HEK293 (cell line): ENCODE measurements at regions not wholly inside any gene's neighbourhood (a gene's known extent, or its start where the extent isn't known, plus 50 kb on each side); places are given as distances from the start of the nearest gene placed in this dataset.

Experiments used
- CTCF ChIA-PET: fragments of 350-600 bp; formaldehyde crosslinking; extraction: SDS; loops from one replicate; lab custom pipeline; 2021; ENCODE audit warnings: antibody characterized with exemption; lab: Yijun Ruan, JAX
- POLR2A ChIA-PET: fragments of 300-600 bp; formaldehyde crosslinking; extraction: SDS; loops from one replicate; lab custom pipeline; 2020; ENCODE audit warnings: antibody characterized with exemption, inconsistent platforms; lab: Yijun Ruan, JAX
- H3K27ac ChIP-seq: fragments of 200-500 bp; sonication (Bioruptor generic); 2 replicates; pipeline ENCODE4 v1.5.1; 2014; ENCODE audit warnings: low read depth, low read length, control low read depth, inconsistent platforms; ENCODE audit errors: extremely low read depth
- H3K36me3 ChIP-seq, 2 experiments: fragments of 200-500 bp in 1 of 2; sonication (Bioruptor generic) in 1 of 2; 1 replicate in 1 of 2; 2 replicates in 1 of 2; pipeline ENCODE4 v1.5.1; 2014 to 2017; ENCODE audit warnings: inconsistent platforms in 2 of 2, low read length in 2 of 2; ENCODE audit not compliant: control insufficient read depth in 2 of 2, insufficient read depth in 1 of 2
- H3K4me1 ChIP-seq: fragments of 200-500 bp; sonication (Bioruptor generic); 2 replicates; pipeline ENCODE4 v1.5.1; 2014; ENCODE audit warnings: mild to moderate bottlenecking, low read length, inconsistent platforms; ENCODE audit not compliant: control insufficient read depth, insufficient read depth
- H3K4me3 ChIP-seq: 2 replicates; pipeline ENCODE4 v1.5.1; 2011; ENCODE audit warnings: low read depth, mild to moderate bottlenecking, control low read depth, low read length, moderate library complexity
- H3K9me3 ChIP-seq: fragments of 200-500 bp; sonication (Bioruptor generic); 2 replicates; pipeline ENCODE4 v1.5.1; 2014; ENCODE audit warnings: low read depth, low read length, inconsistent platforms; ENCODE audit not compliant: control insufficient read depth, insufficient read depth
- HOXA7 ChIP-seq: sonication (generic); formaldehyde crosslinking; IDR thresholded peaks from 2 replicates; pipeline ENCODE4 v1.8.1; 2022; ENCODE audit warnings: missing genetic modification reagents, borderline replicate concordance
- KLF8 ChIP-seq: fragments of 450-650 bp; formaldehyde crosslinking; IDR thresholded peaks from 2 replicates; pipeline ENCODE4 v1.5.1; 2016; ENCODE audit warnings: missing biosample characterization, missing genetic modification characterization
- TRIM28 ChIP-seq: IDR thresholded peaks from 2 replicates; pipeline ENCODE4 v1.6.1; 2011; ENCODE audit warnings: low read length, control low read depth, borderline replicate concordance
- ZBTB6 ChIP-seq: fragments of 450-650 bp; formaldehyde crosslinking; IDR thresholded peaks from 2 replicates; pipeline ENCODE4 v1.5.1; 2017; ENCODE audit warnings: missing biosample characterization, missing genetic modification characterization
- ZBTB8A ChIP-seq: fragments of 450-650 bp; formaldehyde crosslinking; IDR thresholded peaks from 2 replicates; pipeline ENCODE4 v1.5.1; 2016; ENCODE audit warnings: missing biosample characterization, missing genetic modification characterization
- ZNF133 ChIP-seq: fragments of 450-650 bp; formaldehyde crosslinking; IDR thresholded peaks from 2 replicates; pipeline ENCODE4 v1.5.1; 2016; ENCODE audit warnings: missing biosample characterization, missing genetic modification characterization
- ZNF146 ChIP-seq: fragments of 450-650 bp; formaldehyde crosslinking; IDR thresholded peaks from 2 replicates; pipeline ENCODE4 v1.5.1; 2016; ENCODE audit warnings: missing biosample characterization, missing genetic modification characterization
- ZNF157 ChIP-seq: fragments of 450-650 bp; formaldehyde crosslinking; IDR thresholded peaks from 2 replicates; pipeline ENCODE4 v1.5.1; 2016; ENCODE audit warnings: missing biosample characterization, missing genetic modification characterization
- ZNF16 ChIP-seq: fragments of 450-650 bp; formaldehyde crosslinking; IDR thresholded peaks from 2 replicates; pipeline ENCODE4 v1.5.1; 2016; ENCODE audit warnings: low read depth, missing biosample characterization, missing genetic modification characterization
- ZNF18 ChIP-seq: fragments of 450-650 bp; formaldehyde crosslinking; IDR thresholded peaks from 2 replicates; pipeline ENCODE4 v1.5.1; 2016; ENCODE audit warnings: missing biosample characterization, missing genetic modification characterization
- ZNF23 ChIP-seq: fragments of 450-650 bp; formaldehyde crosslinking; IDR thresholded peaks from 2 replicates; pipeline ENCODE4 v1.5.1; 2016; ENCODE audit warnings: missing biosample characterization, missing genetic modification characterization, borderline replicate concordance
- ZNF248 ChIP-seq: fragments of 450-650 bp; formaldehyde crosslinking; IDR thresholded peaks from 2 replicates; pipeline ENCODE4 v1.5.1; 2017; ENCODE audit warnings: missing biosample characterization, missing genetic modification characterization
- ZNF302 ChIP-seq: fragments of 450-650 bp; formaldehyde crosslinking; IDR thresholded peaks from 2 replicates; pipeline ENCODE4 v1.5.1; 2016; ENCODE audit warnings: missing biosample characterization, missing genetic modification characterization, low read depth
- ZNF366 ChIP-seq: fragments of 450-650 bp; formaldehyde crosslinking; conservative IDR thresholded peaks from 2 replicates; pipeline ENCODE4 v1.5.1; 2016; ENCODE audit warnings: missing biosample characterization, missing genetic modification characterization
- ZNF48 ChIP-seq: fragments of 450-650 bp; formaldehyde crosslinking; IDR thresholded peaks from 2 replicates; pipeline ENCODE4 v1.5.1; 2016; ENCODE audit warnings: missing biosample characterization, missing genetic modification characterization
- ZNF501 ChIP-seq: fragments of 450-650 bp; formaldehyde crosslinking; IDR thresholded peaks from 2 replicates; pipeline ENCODE4 v1.5.1; 2016; ENCODE audit warnings: missing biosample characterization, missing genetic modification characterization
- ZNF513 ChIP-seq: fragments of 450-650 bp; IDR thresholded peaks from 2 replicates; pipeline ENCODE4 v1.5.1; 2018; ENCODE audit warnings: missing biosample characterization, missing genetic modification characterization
- ZNF544 ChIP-seq: fragments of 450-650 bp; formaldehyde crosslinking; IDR thresholded peaks from 2 replicates; pipeline ENCODE4 v1.5.0; 2017; ENCODE audit warnings: missing biosample characterization, missing genetic modification characterization
- ZNF580 ChIP-seq: fragments of 450-650 bp; formaldehyde crosslinking; IDR thresholded peaks from 2 replicates; pipeline ENCODE4 v1.5.1; 2016; ENCODE audit warnings: missing biosample characterization, missing genetic modification characterization
- ZNF610 ChIP-seq: fragments of 450-650 bp; formaldehyde crosslinking; IDR thresholded peaks from 2 replicates; pipeline ENCODE4 v1.5.1; 2016; ENCODE audit warnings: missing biosample characterization, missing genetic modification characterization, borderline replicate concordance
- ZNF623 ChIP-seq: fragments of 450-650 bp; formaldehyde crosslinking; IDR thresholded peaks from 2 replicates; pipeline ENCODE4 v1.5.1; 2016; ENCODE audit warnings: missing biosample characterization, missing genetic modification characterization
- ZNF654 ChIP-seq: fragments of 450-650 bp; formaldehyde crosslinking; IDR thresholded peaks from 2 replicates; pipeline ENCODE4 v1.5.1; 2016; ENCODE audit warnings: low read depth, missing biosample characterization, missing genetic modification characterization
- ZNF768 ChIP-seq: fragments of 450-650 bp; formaldehyde crosslinking; IDR thresholded peaks from 2 replicates; pipeline ENCODE4 v1.5.1; 2018; ENCODE audit warnings: missing biosample characterization, mild to moderate bottlenecking, missing genetic modification characterization
- ZSCAN16 ChIP-seq: fragments of 450-650 bp; formaldehyde crosslinking; IDR thresholded peaks from 2 replicates; pipeline ENCODE4 v1.5.1; 2016; ENCODE audit warnings: missing biosample characterization, missing genetic modification characterization

GRCh38 chr3:150082898-150083654, 112.4 kb upstream of the PFN2 start:
- Histone ChIP-seq H3K4me3 (no peak overlapping the region), H3K27ac (no peak overlapping the region), H3K36me3 (no peaks in the 10 kb centered on the region), H3K4me1 (no peaks in the 10 kb centered on the region), H3K9me3 (no peaks in the 10 kb centered on the region)
- TF ChIP-seq ZNF302 (tag by site-specific recombination) (no peak), ZNF366 (no peak), ZNF157 (tag by site-specific recombination) (no peak), KLF8 (tag by site-specific recombination) (no peak), ZNF146 (tag by site-specific recombination) (no peak), ZNF513 (no peak), ZNF623 (no peak), ZNF610 (tag by site-specific recombination) (no peak), ZBTB8A (tag by site-specific recombination) (no peak), ZNF580 (no peak), ZNF248 (tag by site-specific recombination) (no peak), ZNF23 (tag by site-specific recombination) (no peak), ZNF654 (tag by site-specific recombination) (no peak), ZSCAN16 (tag by site-specific recombination) (no peak)
- CTCF ChIA-PET: no interaction called here
- POLR2A ChIA-PET: no interaction called here

GRCh38 chr3:150081084-150081483, 110.4 kb upstream of the PFN2 start:
- Histone ChIP-seq H3K4me1 (no peaks in the 10 kb centered on the region), H3K4me3 (no peak overlapping the region), H3K36me3 (no peaks in the 10 kb centered on the region), H3K9me3 (no peaks in the 10 kb centered on the region), H3K27ac (no peak overlapping the region)
- TF ChIP-seq ZNF544 (no peak), ZNF133 (tag by site-specific recombination) (no peak), HOXA7 (CRISPR knock-in tag) (no peak), ZNF18 (tag by site-specific recombination) (no peak), ZNF302 (tag by site-specific recombination) (no peak), ZNF16 (tag by site-specific recombination) (no peak), ZNF768 (tag by site-specific recombination) (no peak), ZNF501 (tag by site-specific recombination) (no peak), ZNF48 (tag by site-specific recombination) (no peak), ZBTB6 (tag by site-specific recombination) (no peak), TRIM28 (no peak)
- ChIA-PET POLR2A (no interaction called here), CTCF (no interaction called here)
